NCI-H460 (cell line): ENCODE measurements at regions not wholly inside any gene's neighbourhood (a gene's known extent, or its start where the extent isn't known, plus 50 kb on each side); places are given as distances from the start of the nearest gene placed in this dataset.

Experiments used
- DNase-seq: peaks from one replicate; pipeline ENCODE4 v3.0.0-alpha.2; 2016; ENCODE audit warnings: low read depth; ENCODE audit errors: extremely low read depth

GRCh38 chr16:80366023-80366422, 174.8 kb upstream of the DYNLRB2 start:
- no peak for DNase-seq

DNA sequence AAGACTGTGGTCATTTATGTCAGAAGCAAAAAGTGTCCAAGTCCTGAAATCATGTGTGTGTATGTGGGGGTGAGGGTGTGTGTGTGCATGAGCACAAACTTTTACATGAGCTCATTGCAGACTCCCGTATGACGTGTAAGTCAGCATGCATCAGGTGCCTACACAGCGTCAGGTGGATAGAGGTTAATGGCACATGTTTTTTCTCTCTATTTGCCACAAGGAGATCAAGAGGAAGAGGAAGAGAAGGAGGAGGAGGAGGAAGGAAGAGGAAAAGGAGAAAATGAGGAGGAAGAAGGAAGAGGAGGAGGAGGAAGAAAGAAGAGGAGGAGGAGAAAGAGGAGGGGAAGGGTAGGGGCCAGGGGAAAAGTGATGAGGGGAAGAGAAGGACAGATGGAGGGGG, 178.0 kb upstream of the DYNLRB2 start:
- no peak for DNase-seq

DNA sequence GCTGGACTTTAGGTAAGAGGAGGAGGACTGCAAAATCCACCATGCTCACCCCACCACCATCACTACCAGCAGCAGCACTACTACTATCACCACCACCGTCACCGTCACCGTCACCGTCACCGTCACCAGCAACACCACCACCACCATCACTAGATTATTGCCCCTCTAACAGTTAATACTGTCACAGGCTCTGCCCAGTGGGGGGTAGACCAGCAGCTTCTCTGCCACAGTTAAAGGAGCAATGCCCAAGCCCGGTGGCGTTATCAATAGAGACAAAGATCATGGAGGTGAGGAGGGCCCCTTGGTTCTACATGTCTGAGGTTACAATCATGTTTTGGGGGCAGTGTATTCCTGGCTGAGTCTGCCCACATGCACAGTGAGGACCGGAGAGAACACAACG, 184.4 kb upstream of the DYNLRB2 start:
- DNase-seq: no peak

DNA sequence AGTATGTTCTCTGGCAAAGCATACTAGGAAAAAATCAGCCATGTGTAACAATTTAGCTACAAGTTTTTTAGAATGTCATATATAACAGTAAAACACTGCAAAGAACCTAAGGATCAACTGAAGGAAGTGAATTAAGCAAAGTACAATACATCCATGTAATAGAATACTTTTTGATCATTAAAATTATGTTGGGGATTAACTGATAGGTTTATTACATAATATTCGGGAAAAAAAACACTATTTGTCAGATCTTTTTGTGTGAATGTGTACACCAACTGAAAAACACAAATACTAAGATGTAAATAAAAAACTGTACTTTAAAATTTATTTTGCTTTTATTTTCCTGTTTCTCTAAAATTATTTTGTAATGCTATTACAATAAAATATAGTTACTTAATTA, 185.5 kb upstream of the DYNLRB2 start:
- no peak for DNase-seq

DNA sequence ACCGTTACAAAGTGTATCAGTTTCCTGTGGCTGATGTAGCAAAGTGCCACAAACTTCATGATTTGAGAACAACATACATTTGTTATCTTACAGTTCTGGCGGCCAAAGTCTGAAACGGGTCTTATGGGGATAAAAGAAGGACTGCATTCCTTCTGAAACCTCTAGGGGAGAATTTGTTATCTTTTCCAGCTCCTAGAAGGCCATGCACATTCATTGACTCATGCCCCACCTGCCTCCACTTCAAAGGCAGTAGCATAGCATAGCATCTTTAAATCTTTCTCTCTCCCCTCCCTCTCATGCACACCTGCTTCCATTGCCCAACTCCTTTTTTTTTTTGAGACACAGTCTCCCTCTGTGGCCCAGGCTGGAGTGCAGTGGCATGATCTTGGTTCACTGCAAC, 190.7 kb upstream of the DYNLRB2 start:
- DNase-seq: no peak

GRCh38 chr16:80347900-80348299, 192.9 kb upstream of the DYNLRB2 start:
- DNase-seq: no peak

- DNase-seq: no peak
These were observed 193.8 kb upstream of the DYNLRB2 start for GRCh38 chr16:80347002-80347401.

DNA sequence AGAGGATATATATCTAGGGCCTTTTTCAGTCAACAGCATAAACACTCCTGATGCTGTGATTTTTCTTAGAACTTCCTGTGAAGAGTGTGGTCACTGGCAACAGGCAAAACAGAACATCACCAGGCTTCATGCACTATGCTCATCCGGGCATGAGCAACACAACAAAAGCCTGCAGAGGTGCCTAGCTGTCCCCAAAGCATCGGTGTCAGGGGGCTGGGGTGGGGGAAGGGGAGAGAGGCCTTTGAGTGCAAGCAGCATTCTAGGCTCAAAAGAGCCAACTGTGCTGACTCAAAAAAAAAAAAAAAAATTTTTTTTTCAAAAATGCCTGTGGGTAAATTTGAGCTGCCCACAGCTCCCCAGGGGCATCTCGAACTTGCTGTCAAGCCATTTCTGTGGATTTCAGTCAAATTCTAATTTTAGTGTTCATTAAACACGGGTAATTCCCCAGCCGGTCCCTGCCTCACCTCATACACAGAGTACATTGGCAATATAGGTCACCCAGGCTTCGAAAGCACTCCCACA, 194.6 kb upstream of the DYNLRB2 start:
- no peak for DNase-seq

- DNase-seq: no peak
These were observed 195.1 kb upstream of the DYNLRB2 start for GRCh38 chr16:80345701-80346100.

DNA sequence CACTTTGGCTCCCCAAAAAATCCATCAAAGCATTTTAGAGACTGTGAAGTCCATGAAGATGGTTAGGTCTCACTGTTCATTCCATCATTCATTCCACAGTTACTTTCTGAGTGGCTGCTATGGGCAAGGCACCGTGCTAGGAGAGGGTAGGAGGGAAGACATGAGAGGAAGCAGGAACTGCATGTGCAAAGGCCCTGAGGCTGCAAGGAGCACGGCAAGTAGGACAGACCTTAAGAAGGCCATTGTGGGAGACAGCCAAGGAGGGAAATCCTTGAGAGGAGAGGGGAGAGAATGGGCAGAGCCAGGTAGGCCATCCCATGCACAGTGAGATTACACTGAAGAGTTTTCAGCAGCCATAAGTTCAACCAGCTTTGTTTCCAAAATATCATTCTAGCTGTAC, 196.2 kb upstream of the DYNLRB2 start:
- no peak for DNase-seq

DNA sequence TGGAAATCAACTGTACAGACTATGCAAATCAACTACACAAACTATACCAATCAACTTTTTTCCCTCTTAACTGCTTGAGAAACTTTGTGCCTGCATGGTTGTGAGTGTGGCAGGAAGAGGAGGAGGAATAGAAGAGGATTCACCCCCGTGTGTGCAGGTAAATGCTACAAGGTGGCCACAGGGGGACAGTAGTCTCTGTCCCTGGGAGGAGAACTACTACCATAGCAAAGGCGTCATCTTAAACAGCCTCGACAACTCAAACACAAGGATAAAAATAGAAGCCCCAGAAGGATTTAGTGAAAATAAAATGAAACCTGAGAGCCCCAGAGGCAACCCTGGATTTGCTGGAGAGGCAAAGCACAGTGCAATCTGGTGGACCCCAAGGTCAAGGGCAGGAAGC, 199.5 kb upstream of the DYNLRB2 start:
- no peak for DNase-seq

- DNase-seq: no peak
These were observed 203.0 kb upstream of the DYNLRB2 start for GRCh38 chr16:80337786-80338185.

GRCh38 chr16:80330803-80331202, 210.0 kb upstream of the DYNLRB2 start:
- no peak for DNase-seq

DNA sequence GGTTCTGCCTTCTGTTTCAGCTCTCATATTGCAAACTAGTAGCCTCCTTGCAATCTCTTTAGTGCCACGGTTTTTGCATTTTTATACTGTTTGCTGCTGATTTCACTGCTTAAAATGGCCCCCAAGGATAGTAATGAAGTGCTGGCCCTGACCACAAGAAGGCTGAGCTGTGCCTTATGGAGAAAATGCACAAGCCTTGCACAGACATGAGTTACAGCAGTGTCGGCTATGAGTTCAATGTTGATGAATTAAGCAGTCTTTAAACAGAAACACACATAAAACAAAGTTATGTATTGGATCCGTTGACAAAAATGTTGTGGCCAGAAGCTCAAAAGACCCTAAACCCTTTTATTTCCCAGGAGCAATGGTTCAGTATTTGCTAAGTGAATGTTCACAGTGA, 210.6 kb upstream of the DYNLRB2 start:
- no peak for DNase-seq

GRCh38 chr16:80327740-80328139, 213.1 kb upstream of the DYNLRB2 start:
- no peak for DNase-seq

DNA sequence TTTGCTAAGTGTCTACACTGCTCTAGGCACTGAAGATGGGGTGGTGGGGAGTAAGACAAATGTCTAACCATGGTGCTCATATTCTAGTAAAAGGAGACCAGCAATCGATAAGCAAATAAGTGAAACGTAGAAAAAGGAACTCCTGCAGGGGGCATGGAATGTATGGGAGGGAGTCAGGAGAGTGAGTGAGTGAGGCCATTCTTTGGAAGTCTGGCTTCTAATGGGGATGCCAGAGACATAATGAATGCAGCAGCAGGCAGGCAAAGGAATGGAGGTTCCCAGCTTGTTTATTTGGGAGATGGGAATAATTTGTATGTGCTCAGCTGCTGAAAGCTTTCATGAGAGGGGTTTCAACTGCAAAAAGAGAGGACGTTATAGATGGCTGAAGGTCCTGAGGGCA, 216.4 kb upstream of the DYNLRB2 start:
- no peak for DNase-seq

DNA sequence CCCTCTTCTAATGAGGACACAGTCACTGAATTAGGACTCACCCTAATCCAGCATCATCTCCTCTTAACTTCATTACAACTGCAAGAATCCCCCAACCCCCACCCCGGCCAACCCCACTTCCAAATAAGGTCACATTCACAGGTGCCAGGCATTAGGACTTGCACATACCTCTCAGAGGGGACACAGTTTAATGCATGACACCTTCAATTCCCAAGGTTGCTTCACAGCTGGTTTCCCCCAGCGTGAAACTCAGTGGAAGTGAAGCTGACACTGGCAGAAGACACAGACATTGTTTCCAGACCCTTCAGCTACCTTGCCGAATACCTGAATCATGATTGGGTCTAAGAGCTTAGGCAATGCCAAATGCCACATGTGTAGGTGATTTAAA, 217.0 kb upstream of the DYNLRB2 start:
- DNase-seq: no peak

DNA sequence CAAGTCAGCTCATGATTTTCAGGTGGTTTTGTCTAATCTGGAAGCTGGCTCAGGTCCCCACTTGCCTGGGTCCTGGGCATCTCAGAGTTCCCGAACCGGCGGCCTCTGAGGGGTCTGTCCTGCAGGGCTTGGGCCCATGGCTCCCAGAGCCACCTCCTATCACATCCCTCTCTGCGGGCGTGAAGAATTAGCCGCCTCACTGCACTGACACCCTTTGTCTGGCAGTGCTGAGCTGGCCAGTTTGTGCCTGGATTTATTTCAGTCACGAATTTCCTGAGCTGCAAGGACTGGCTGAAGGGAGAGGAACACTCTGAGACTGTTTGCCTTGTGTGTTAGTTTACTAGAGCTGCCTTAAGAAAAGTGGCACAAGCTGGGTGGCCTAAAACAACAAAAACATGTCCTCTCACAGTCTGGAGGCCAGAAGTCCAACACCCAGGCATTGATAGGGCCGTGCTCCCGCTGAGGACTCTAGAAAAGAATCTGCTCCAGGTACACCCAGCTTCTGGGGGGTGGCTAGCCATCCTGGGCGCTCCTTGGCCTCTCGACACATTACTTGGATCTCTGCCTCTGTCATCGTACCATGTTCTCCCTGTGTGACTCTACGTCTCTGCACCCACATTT, 217.5 kb upstream of the DYNLRB2 start:
- no peak for DNase-seq

- no peak for DNase-seq
These were observed 221.6 kb upstream of the DYNLRB2 start for GRCh38 chr16:80319181-80319580.

DNA sequence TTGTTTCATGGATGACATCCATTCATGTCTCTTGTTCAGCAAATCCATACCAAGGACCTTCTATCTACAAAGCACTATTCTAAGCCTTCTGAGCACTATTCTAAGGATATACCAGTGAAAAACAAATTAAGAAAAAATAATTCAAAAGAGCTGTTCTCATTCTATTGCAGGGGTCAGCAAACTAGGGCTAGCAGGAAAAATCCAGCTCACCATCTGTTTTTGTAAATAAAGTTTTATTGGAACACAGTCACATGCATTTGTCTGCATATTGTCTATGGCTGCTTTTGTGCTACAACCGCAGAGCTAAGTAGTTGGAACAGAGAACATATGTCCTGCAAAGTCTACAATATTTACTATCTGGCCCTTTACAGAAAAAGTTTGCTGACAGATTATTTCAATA, 222.7 kb upstream of the DYNLRB2 start:
- no peak for DNase-seq

GRCh38 chr16:80317599-80318037, 223.2 kb upstream of the DYNLRB2 start:
- DNase-seq: peak; percentile 13

GRCh38 chr16:80317116-80317515, 223.7 kb upstream of the DYNLRB2 start:
- DNase-seq: no peak

DNA sequence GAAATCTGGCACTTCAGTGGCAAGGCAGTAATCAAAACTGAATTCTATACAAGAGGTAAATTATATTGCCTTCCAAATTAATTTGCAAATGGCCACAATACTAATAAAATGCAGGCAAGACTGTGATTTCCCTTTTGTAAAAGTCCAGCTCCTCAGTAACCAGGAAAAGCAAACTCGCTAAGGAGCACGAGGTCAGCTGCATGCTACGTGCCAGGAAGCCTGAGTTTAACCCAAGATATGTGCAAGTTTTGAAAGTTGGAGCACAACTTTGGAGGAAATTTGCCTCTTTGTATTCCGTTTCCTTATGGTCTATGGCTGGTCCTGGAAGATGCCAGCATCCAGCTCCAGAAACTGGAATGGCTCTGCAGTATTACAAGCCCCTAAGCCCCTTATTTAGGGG, 226.8 kb upstream of the DYNLRB2 start:
- DNase-seq: no peak
